Fibroblast of mammary gland (primary cell): ENCODE measurements at regions not wholly inside any gene's neighbourhood (a gene's known extent, or its start where the extent isn't known, plus 50 kb on each side); places are given as distances from the start of the nearest gene placed in this dataset.

Experiments used
- DNase-seq: peaks from one replicate; pipeline ENCODE4 v3.0.0-alpha.2; 2010; ENCODE audit warnings: low read depth
- H3K4me3 ChIP-seq: 2 replicates; pipeline ENCODE4 v1.5.1; 2011; ENCODE audit warnings: low read depth, mild to moderate bottlenecking, low read length, moderate library complexity; ENCODE audit not compliant: control insufficient read depth
- TF ChIP-seq, protein P1 (sequence below): conservative IDR thresholded peaks from 2 replicates; pipeline ENCODE4 v1.5.1; 2011; ENCODE audit warnings: low read depth, low read length, inconsistent platforms; ENCODE audit not compliant: control insufficient read depth, insufficient read depth

DNA sequence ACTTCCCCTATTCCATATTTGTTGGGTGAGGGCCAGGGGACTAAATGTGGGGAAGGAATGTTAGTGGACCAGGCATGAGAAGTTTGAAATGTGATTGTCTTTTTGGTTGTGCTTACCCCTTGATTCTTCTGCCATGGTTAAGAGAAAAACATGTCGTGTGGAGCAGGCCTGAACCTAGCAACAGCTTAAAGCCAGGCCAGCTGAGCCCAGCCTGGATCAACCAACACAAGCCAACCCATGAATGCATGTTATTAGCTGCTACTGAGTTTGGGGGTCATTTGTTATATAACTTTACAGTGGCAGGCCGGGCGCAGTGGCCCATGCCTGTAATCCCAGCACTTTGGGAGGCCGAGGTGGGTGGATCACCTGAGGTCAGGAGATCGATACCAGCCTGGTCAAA is 52.4 kb upstream of the TRIO start:
- no peak for DNase-seq
- no peak overlapping the region for H3K4me3 ChIP-seq
- TF ChIP-seq, protein P1, sequence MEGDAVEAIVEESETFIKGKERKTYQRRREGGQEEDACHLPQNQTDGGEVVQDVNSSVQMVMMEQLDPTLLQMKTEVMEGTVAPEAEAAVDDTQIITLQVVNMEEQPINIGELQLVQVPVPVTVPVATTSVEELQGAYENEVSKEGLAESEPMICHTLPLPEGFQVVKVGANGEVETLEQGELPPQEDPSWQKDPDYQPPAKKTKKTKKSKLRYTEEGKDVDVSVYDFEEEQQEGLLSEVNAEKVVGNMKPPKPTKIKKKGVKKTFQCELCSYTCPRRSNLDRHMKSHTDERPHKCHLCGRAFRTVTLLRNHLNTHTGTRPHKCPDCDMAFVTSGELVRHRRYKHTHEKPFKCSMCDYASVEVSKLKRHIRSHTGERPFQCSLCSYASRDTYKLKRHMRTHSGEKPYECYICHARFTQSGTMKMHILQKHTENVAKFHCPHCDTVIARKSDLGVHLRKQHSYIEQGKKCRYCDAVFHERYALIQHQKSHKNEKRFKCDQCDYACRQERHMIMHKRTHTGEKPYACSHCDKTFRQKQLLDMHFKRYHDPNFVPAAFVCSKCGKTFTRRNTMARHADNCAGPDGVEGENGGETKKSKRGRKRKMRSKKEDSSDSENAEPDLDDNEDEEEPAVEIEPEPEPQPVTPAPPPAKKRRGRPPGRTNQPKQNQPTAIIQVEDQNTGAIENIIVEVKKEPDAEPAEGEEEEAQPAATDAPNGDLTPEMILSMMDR = no peak

DNA sequence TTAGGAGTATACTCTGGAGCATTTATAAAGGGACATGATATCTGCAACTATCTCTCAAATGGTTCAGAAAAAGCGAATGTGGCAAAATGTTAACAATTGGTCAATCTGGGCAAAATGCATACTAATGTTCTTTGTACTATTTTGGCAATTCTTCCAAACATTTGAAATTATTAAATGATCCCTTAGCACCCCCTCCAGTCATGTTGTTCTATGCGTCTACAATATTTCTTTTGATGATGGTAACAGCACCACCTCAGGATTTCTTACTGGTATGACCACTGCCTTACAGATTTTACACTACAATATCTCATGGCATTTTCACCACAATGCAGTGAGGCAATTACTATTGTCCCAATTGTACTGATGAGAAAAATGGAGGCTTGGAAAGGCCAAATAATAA is 52.9 kb upstream of the TRIO start:
- H3K4me3 ChIP-seq = no peak overlapping the region
- TF ChIP-seq, protein P1 = no peak
- DNase-seq = no peak

DNA sequence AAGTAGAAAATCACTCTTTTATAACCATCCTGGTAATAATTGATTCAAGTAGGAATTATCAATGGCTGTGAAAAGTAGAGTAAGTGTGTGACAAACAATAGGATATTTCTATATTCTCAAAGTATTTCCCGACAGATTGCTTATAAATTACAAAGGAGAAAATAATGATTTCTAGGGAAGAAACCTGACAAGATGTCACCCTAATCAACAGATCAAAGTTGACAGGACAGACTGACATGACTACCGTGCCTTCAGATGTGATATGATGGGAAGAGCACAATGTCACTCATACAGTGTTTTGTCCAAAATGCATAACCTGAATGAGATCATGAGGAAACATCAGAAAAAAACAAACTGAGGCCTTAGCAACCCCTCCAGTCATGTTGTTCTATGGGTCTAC is 53.9 kb upstream of the TRIO start:
- TF ChIP-seq, protein P1 = no peak
- DNase-seq = no peak
- H3K4me3 ChIP-seq = no peak overlapping the region

DNA sequence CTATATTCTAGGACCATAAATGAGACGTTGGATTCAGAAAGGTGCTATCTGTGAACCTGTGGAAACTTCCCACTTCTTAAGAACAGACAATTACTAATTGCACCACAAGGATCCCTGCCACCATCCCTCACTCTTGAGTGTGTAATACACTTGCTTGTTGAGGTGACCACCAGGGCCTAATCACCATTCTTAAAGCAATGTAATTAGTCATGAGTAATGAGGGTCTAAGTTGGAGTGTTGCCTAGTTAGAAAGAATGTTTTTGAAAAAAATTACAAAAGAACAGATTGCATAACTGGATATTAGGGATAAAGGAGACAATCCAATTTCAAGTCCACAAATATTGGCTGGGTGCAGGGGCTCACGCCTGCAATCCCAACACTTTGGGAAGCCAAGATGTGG is 56.9 kb upstream of the TRIO start:
- peak; percentile 65 for DNase-seq
- TF ChIP-seq, protein P1 = no peak
- H3K4me3 ChIP-seq = no peak overlapping the region

DNA sequence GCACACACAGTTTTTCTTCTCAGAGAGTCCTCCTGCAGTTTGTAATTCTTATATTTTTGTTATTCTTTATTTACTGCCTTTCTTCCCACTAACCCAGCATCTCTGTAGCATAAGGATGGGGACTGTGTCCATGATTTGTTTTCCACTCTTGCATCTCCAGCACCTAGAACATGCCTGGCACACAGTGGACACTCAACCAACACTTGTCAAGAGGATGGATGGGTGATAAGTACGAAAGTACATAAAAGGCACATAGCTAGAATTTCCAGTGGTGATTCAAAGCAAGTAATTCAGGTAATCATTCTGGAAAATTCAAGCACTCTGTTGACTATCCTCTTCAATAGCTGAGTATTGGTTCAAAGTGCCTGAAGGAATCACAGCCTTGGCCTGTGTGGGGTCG is 60.2 kb upstream of the TRIO start:
- no peak for DNase-seq
- H3K4me3 ChIP-seq = no peak overlapping the region
- TF ChIP-seq, protein P1 = no peak

DNA sequence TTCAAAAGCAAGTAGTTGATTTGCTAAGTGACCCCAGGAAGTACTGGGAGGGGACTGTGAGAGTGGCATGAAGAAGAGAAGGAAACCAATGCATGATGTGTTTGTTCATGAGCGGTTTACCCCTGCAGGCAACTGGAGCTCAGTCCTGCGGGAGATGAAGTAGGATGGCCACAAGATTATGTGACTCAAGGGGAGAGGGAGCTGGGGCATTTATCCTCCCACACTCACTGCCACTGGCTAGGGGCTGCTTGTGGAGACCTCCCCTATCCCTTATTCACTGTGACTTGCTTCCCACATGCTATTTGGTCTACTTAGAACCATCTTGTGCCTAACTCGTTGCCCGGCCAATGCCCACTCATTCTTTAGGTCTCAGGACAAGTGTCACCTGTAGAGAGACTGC is 60.6 kb upstream of the TRIO start:
- TF ChIP-seq, protein P1 = no peak
- DNase-seq = no peak
- H3K4me3 ChIP-seq = no peak overlapping the region

DNA sequence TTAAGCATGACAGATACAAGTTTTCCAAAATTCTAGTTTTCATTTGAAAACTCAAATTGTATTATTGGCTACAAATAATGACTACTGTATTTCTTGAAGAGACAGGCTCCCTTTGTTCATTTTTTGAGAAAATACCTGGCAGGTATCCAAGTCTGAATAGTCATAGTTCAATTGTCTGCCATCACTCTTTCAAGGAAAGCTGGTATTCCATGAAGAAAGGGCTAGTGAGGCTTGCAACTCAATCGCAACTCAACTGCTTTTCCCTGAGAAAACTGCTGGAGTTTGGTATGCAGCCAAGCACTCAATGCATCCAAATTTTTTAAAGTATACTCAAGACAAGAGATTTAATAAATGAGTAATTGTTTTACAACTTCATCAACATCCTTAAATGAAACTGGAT is 61.4 kb upstream of the TRIO start:
- no peak overlapping the region for H3K4me3 ChIP-seq
- TF ChIP-seq, protein P1 = no peak
- DNase-seq = peak; percentile 35
